ENCODE measurements at regions not wholly inside any gene's neighbourhood (a gene's known extent, or its start where the extent isn't known, plus 50 kb on each side); places are given as distances from the start of the nearest gene placed in this dataset.

GRCh38 chr5:116750631-116751580 is 176.3 kb upstream of the SEMA6A start:
- DNase-seq = no peak
- Mint-ChIP-seq H3K27ac (no peak overlapping the region), H3K4me3 (no peak overlapping the region), H3K4me1 (ENCODE audit: low read depth) (no peaks in the 10 kb centered on the region), H3K36me3 (ENCODE audit: low read depth) (no peaks in the 10 kb centered on the region), H3K27me3 (ENCODE audit: insufficient read depth) (no peaks in the 10 kb centered on the region), H3K9me3 (peaks cover 14% of the 10 kb centered on the region)
- TF ChIP-seq CTCF (IDR thresholded peaks at IDR 0.05) = no peak

- H3K36me3 Mint-ChIP-seq (ENCODE audit: low read depth) = no peaks in the 10 kb centered on the region
- no peak overlapping the region for H3K4me3 Mint-ChIP-seq
- no peak overlapping the region for H3K27ac Mint-ChIP-seq
- H3K4me1 Mint-ChIP-seq (ENCODE audit: low read depth) = no peaks in the 10 kb centered on the region
- peaks cover 28% of the 10 kb centered on the region for H3K9me3 Mint-ChIP-seq
- no peak for TF ChIP-seq CTCF (IDR thresholded peaks at IDR 0.05)
- no peak for DNase-seq
- H3K27me3 Mint-ChIP-seq (ENCODE audit: insufficient read depth) = no peaks in the 10 kb centered on the region; the same call in 1 of the 2 replicates
These were observed 173.3 kb upstream of the SEMA6A start for GRCh38 chr5:116747881-116748280.

- H3K27ac Mint-ChIP-seq = no peak overlapping the region
- no peak for DNase-seq
- no peak for TF ChIP-seq CTCF (IDR thresholded peaks at IDR 0.05)
- peaks cover 35% of the 10 kb centered on the region for H3K9me3 Mint-ChIP-seq
- H3K36me3 Mint-ChIP-seq (ENCODE audit: low read depth) = no peaks in the 10 kb centered on the region
- no peaks in the 10 kb centered on the region; the same call in 1 of the 2 replicates for H3K27me3 Mint-ChIP-seq (ENCODE audit: insufficient read depth)
- no peak overlapping the region for H3K4me3 Mint-ChIP-seq
- H3K4me1 Mint-ChIP-seq (ENCODE audit: low read depth) = no peaks in the 10 kb centered on the region
These were observed 172.0 kb upstream of the SEMA6A start for GRCh38 chr5:116746668-116747067.

GRCh38 chr5:116740771-116741170 is 166.1 kb upstream of the SEMA6A start:
- Mint-ChIP-seq H3K4me1 (ENCODE audit: low read depth) (no peaks in the 10 kb centered on the region), H3K27me3 (ENCODE audit: insufficient read depth) (peaks cover 2% of the 10 kb centered on the region), H3K27ac (no peak overlapping the region), H3K9me3 (peaks cover 49% of the 10 kb centered on the region), H3K36me3 (ENCODE audit: low read depth) (no peaks in the 10 kb centered on the region), H3K4me3 (no peak overlapping the region)
- no peak for DNase-seq
- TF ChIP-seq CTCF (IDR thresholded peaks at IDR 0.05) = no peak

- H3K27ac Mint-ChIP-seq = no peak overlapping the region
- no peak overlapping the region for H3K4me3 Mint-ChIP-seq
- DNase-seq = no peak
- H3K27me3 Mint-ChIP-seq (ENCODE audit: insufficient read depth) = peaks cover 2% of the 10 kb centered on the region
- H3K36me3 Mint-ChIP-seq (ENCODE audit: low read depth) = no peaks in the 10 kb centered on the region
- H3K9me3 Mint-ChIP-seq = peaks cover 46% of the 10 kb centered on the region
- no peak for TF ChIP-seq CTCF (IDR thresholded peaks at IDR 0.05)
- no peaks in the 10 kb centered on the region for H3K4me1 Mint-ChIP-seq (ENCODE audit: low read depth)
These were observed 164.9 kb upstream of the SEMA6A start for GRCh38 chr5:116739571-116739970.

Data from HFFc6 (cell line).